Fibroblast of lung (primary cell): ENCODE measurements at regions not wholly inside any gene's neighbourhood (a gene's known extent, or its start where the extent isn't known, plus 50 kb on each side); places are given as distances from the start of the nearest gene placed in this dataset.

Experiments
- DNase-seq, 2 donors: peaks; one replicate each; pipeline versions ENCODE4 v3.0.0 to v3.0.0-alpha.2; 2010; ENCODE audit warnings: low read depth in 2 of 2
- H2AFZ ChIP-seq: 2 replicates; pipeline ENCODE4 v1.5.1; 2012; ENCODE audit warnings: low read length, control low read depth, inconsistent platforms
- H3K27ac ChIP-seq: 2 replicates; pipeline ENCODE4 v1.5.1; 2011; ENCODE audit warnings: low read length, control low read depth; ENCODE audit not compliant: insufficient read depth
- H3K27me3 ChIP-seq: 2 replicates; pipeline ENCODE4 v1.5.1; 2011; ENCODE audit warnings: mild to moderate bottlenecking, low read length; ENCODE audit not compliant: control insufficient read depth, insufficient read depth
- H3K36me3 ChIP-seq: 2 replicates; pipeline ENCODE4 v1.5.1; 2011; ENCODE audit warnings: low read length; ENCODE audit not compliant: control insufficient read depth, insufficient read depth
- H3K4me1 ChIP-seq: 2 replicates; pipeline ENCODE4 v1.5.1; 2011; ENCODE audit warnings: low read length; ENCODE audit not compliant: control insufficient read depth, insufficient read depth; ENCODE audit errors: extremely low read depth
- H3K4me2 ChIP-seq: 2 replicates; pipeline ENCODE4 v1.5.1; 2011; ENCODE audit warnings: low read length, control low read depth; ENCODE audit not compliant: insufficient read depth; ENCODE audit errors: extremely low read depth
- H3K4me3 ChIP-seq, 4 experiments: fragments of 200-600 bp in 1 of 4; sonication (generic) in 1 of 4; replicated peaks in 1 of 4; 2 replicates each; pipeline ENCODE4 v1.5.1; 2011 to 2016; ENCODE audit warnings: low read length in 4 of 4, low read depth in 3 of 4, mild to moderate bottlenecking in 3 of 4, control low read depth in 2 of 4, inconsistent platforms in 1 of 4, mixed read lengths in 1 of 4; ENCODE audit not compliant: insufficient read depth in 1 of 4; ENCODE audit errors: control extremely low read depth in 1 of 4
- H3K79me2 ChIP-seq: 2 replicates; pipeline ENCODE4 v1.5.1; 2012; ENCODE audit warnings: mild to moderate bottlenecking, low read length, inconsistent platforms; ENCODE audit not compliant: control insufficient read depth, insufficient read depth
- H3K9ac ChIP-seq: 2 replicates; pipeline ENCODE4 v1.5.1; 2011; ENCODE audit warnings: mild to moderate bottlenecking, low read length, control low read depth; ENCODE audit not compliant: insufficient read depth
- H3K9me3 ChIP-seq: 2 replicates; pipeline ENCODE4 v1.5.1; 2012; ENCODE audit warnings: low read depth, low read length; ENCODE audit not compliant: control insufficient read depth, insufficient read depth
- H4K20me1 ChIP-seq: 2 replicates; pipeline ENCODE4 v1.5.1; 2011; ENCODE audit warnings: low read length; ENCODE audit not compliant: control insufficient read depth, insufficient read depth; ENCODE audit errors: extremely low read depth
- CTCF ChIP-seq, 2 donors: IDR thresholded peaks in 1 of 2; conservative IDR thresholded peaks in 1 of 2; 1 replicate in 1 of 2; 2 replicates in 1 of 2; pipeline ENCODE4 v1.5.1; 2011 to 2012; ENCODE audit warnings: low read length in 2 of 2, control low read depth in 1 of 2, inconsistent platforms in 1 of 2, low read depth in 1 of 2, mild to moderate bottlenecking in 1 of 2
- EZH2 ChIP-seq: IDR thresholded peaks from 2 replicates; pipeline ENCODE4 v1.5.1; 2012; ENCODE audit warnings: low read length, control low read depth, mild to moderate bottlenecking; ENCODE audit errors: missing control alignments

- no peaks in the 10 kb centered on the region for H3K36me3 ChIP-seq
- H4K20me1 ChIP-seq, result no peaks in the 10 kb centered on the region
- no peak overlapping the region for H2AFZ ChIP-seq
- TF ChIP-seq EZH2 (no peak), CTCF (conservative IDR thresholded peaks at IDR 0.05 in 1 of 2, IDR thresholded peaks at IDR 0.05 in 1 of 2; ENCODE audit: low read depth in 1 of 2, low read length in 2 of 2) (no peak)
- H3K9me3 ChIP-seq, result no peaks in the 10 kb centered on the region
- no peaks in the 10 kb centered on the region for H3K79me2 ChIP-seq
- no peak for DNase-seq
- H3K4me1 ChIP-seq, result peaks cover 7% of the 10 kb centered on the region
- no peak overlapping the region for H3K4me2 ChIP-seq
- H3K4me3 ChIP-seq, result no peak overlapping the region
- peaks cover 3% of the 10 kb centered on the region for H3K27me3 ChIP-seq
- H3K9ac ChIP-seq, result no peak overlapping the region
- no peak overlapping the region for H3K27ac ChIP-seq
Observed at GRCh38 chr6:43934803-43935602, 165.0 kb downstream of the VEGFA start.

- no peak overlapping the region for H3K9ac ChIP-seq
- H3K27me3 ChIP-seq, result peaks cover 3% of the 10 kb centered on the region
- DNase-seq, result no peak
- H3K36me3 ChIP-seq, result no peaks in the 10 kb centered on the region
- H3K4me2 ChIP-seq, result no peak overlapping the region
- H3K27ac ChIP-seq, result no peak overlapping the region
- no peak overlapping the region for H2AFZ ChIP-seq
- H3K4me3 ChIP-seq, result no peak overlapping the region
- TF ChIP-seq EZH2, result no peak
- TF ChIP-seq CTCF (conservative IDR thresholded peaks at IDR 0.05 in 1 of 2, IDR thresholded peaks at IDR 0.05 in 1 of 2; ENCODE audit: low read depth in 1 of 2, low read length in 2 of 2), result no peak
- H3K79me2 ChIP-seq, result no peaks in the 10 kb centered on the region
- no peaks in the 10 kb centered on the region for H4K20me1 ChIP-seq
- no peaks in the 10 kb centered on the region for H3K9me3 ChIP-seq
- peaks cover 7% of the 10 kb centered on the region for H3K4me1 ChIP-seq
Observed at GRCh38 chr6:43934183-43934802, 164.3 kb downstream of the VEGFA start.

- Histone ChIP-seq H3K79me2 (no peaks in the 10 kb centered on the region), H3K4me3 (no peak overlapping the region), H3K36me3 (no peaks in the 10 kb centered on the region), H4K20me1 (no peaks in the 10 kb centered on the region), H3K27me3 (peaks cover 3% of the 10 kb centered on the region), H3K9ac (no peak overlapping the region), H3K4me1 (peaks cover 7% of the 10 kb centered on the region), H3K9me3 (no peaks in the 10 kb centered on the region), H3K4me2 (peak overlapping the region; percentile 32), H3K27ac (no peak overlapping the region), H2AFZ (peak overlapping the region; percentile 61)
- TF ChIP-seq CTCF (conservative IDR thresholded peaks at IDR 0.05 in 1 of 2, IDR thresholded peaks at IDR 0.05 in 1 of 2; ENCODE audit: low read depth in 1 of 2, low read length in 2 of 2), result no peak
- TF ChIP-seq EZH2, result no peak
- peak; percentile 55 to 80 for DNase-seq
Observed at GRCh38 chr6:43933148-43933885, 163.3 kb downstream of the VEGFA start.
